NCI-H345 treated with DMSO at 0.1 percent for 48 hours (cell line): ENCODE measurements at regions not wholly inside any gene's neighbourhood (a gene's known extent, or its start where the extent isn't known, plus 50 kb on each side); places are given as distances from the start of the nearest gene placed in this dataset.

Source experiments
- DNase-seq: peaks from one replicate; lab custom pipeline; 2025; ENCODE audit not compliant: unreplicated experiment; lab: John Stamatoyannopoulos, UW

GRCh38 chr4:10947898-10948297 is 263.3 kb upstream of the CLNK start:
- DNase-seq = no peak

GRCh38 chr4:10944321-10944720 is 259.8 kb upstream of the CLNK start:
- DNase-seq = no peak

GRCh38 chr4:10942156-10942555 is 257.6 kb upstream of the CLNK start:
- DNase-seq = no peak

GRCh38 chr4:10929818-10930217 is 245.2 kb upstream of the CLNK start:
- DNase-seq = no peak

GRCh38 chr4:10925996-10926395 is 241.4 kb upstream of the CLNK start:
- no peak for DNase-seq

- DNase-seq = no peak
Observed at GRCh38 chr4:10924274-10924673, 239.7 kb upstream of the CLNK start.

- peak; percentile 94 for DNase-seq
Observed at GRCh38 chr4:10917566-10917965, 233.0 kb upstream of the CLNK start.

- no peak for DNase-seq
Observed at GRCh38 chr4:10898072-10898471, 213.5 kb upstream of the CLNK start.

GRCh38 chr4:10897076-10897475 is 212.5 kb upstream of the CLNK start:
- no peak for DNase-seq

- DNase-seq = no peak
Observed at GRCh38 chr4:10893395-10893794, 208.8 kb upstream of the CLNK start.

- no peak for DNase-seq
Observed at GRCh38 chr4:10891866-10892265, 207.3 kb upstream of the CLNK start.

GRCh38 chr4:10889819-10890218 is 205.3 kb upstream of the CLNK start:
- no peak for DNase-seq

- DNase-seq = no peak
Observed at GRCh38 chr4:10879411-10880110, 195.0 kb upstream of the CLNK start.

GRCh38 chr4:10878861-10879260 is 194.3 kb upstream of the CLNK start:
- DNase-seq = no peak

- DNase-seq = no peak
Observed at GRCh38 chr4:10877076-10877475, 192.5 kb upstream of the CLNK start.

- DNase-seq = no peak
Observed at GRCh38 chr4:10875144-10875799, 190.7 kb upstream of the CLNK start.

- no peak for DNase-seq
Observed at GRCh38 chr4:10873809-10874208, 189.2 kb upstream of the CLNK start.

- no peak for DNase-seq
Observed at GRCh38 chr4:10872833-10873517, 188.4 kb upstream of the CLNK start.

- no peak for DNase-seq
Observed at GRCh38 chr4:10866666-10867065, 182.1 kb upstream of the CLNK start.

GRCh38 chr4:10861036-10861435 is 176.5 kb upstream of the CLNK start:
- no peak for DNase-seq

- DNase-seq = no peak
Observed at GRCh38 chr4:10856271-10856782, 171.8 kb upstream of the CLNK start.

GRCh38 chr4:10853196-10853595 is 168.6 kb upstream of the CLNK start:
- DNase-seq = no peak
